Dedifferentiated amniotic fluid mesenchymal stem cell (primary cell): ENCODE measurements at regions not wholly inside any gene's neighbourhood (a gene's known extent, or its start where the extent isn't known, plus 50 kb on each side); places are given as distances from the start of the nearest gene placed in this dataset.

Experiments used
- DNase-seq: peaks from one replicate; pipeline ENCODE4 v3.0.0-alpha.2; 2016; ENCODE audit errors: extremely low spot score

- no peak for DNase-seq
Measured at GRCh38 chr15:61742591-61742990, 317.7 kb downstream of the VPS13C start.

- DNase-seq, result no peak
Measured at GRCh38 chr15:61736790-61737189, 323.5 kb downstream of the VPS13C start.

- no peak for DNase-seq
Measured at GRCh38 chr15:61731099-61731498, 329.1 kb downstream of the VPS13C start.

- DNase-seq, result no peak
Measured at GRCh38 chr15:61729646-61730045, 330.6 kb downstream of the VPS13C start.

- no peak for DNase-seq
Measured at GRCh38 chr15:61726166-61726565, 334.1 kb downstream of the VPS13C start.

GRCh38 chr15:61725251-61725650, 335.0 kb downstream of the VPS13C start:
- no peak for DNase-seq

- DNase-seq, result no peak
Measured at GRCh38 chr15:61724251-61724939, 335.9 kb downstream of the VPS13C start.

GRCh38 chr15:61721418-61721817, 338.8 kb downstream of the VPS13C start:
- no peak for DNase-seq

- DNase-seq, result no peak
Measured at GRCh38 chr15:61720197-61720704, 340.0 kb downstream of the VPS13C start.

GRCh38 chr15:61715082-61715481, 345.2 kb downstream of the VPS13C start:
- no peak for DNase-seq

- DNase-seq, result no peak
Measured at GRCh38 chr15:61712129-61712759, 348.0 kb downstream of the VPS13C start.

GRCh38 chr15:61702224-61703020, 357.8 kb downstream of the VPS13C start:
- no peak for DNase-seq

GRCh38 chr15:61701455-61701854, 358.8 kb downstream of the VPS13C start:
- DNase-seq, result no peak

GRCh38 chr15:61700803-61701202, 359.4 kb downstream of the VPS13C start:
- DNase-seq, result no peak

GRCh38 chr15:61697796-61698195, 362.5 kb downstream of the VPS13C start:
- DNase-seq, result no peak

- no peak for DNase-seq
Measured at GRCh38 chr15:61689067-61689466, 371.2 kb downstream of the VPS13C start.

- no peak for DNase-seq
Measured at GRCh38 chr15:61687651-61688050, 372.6 kb downstream of the VPS13C start.

- no peak for DNase-seq
Measured at GRCh38 chr15:61687124-61687523, 373.1 kb downstream of the VPS13C start.

GRCh38 chr15:61685971-61686370, 374.3 kb downstream of the VPS13C start:
- DNase-seq, result no peak

- DNase-seq, result no peak
Measured at GRCh38 chr15:61685534-61685933, 374.7 kb downstream of the VPS13C start.

GRCh38 chr15:61684749-61685467, 375.3 kb downstream of the VPS13C start:
- no peak for DNase-seq
